A673 (cell line): ENCODE measurements at regions not wholly inside any gene's neighbourhood (a gene's known extent, or its start where the extent isn't known, plus 50 kb on each side); places are given as distances from the start of the nearest gene placed in this dataset.

Experiments used
- EZH2 ChIP-seq: fragments of 200-600 bp; sonication (generic); IDR thresholded peaks from 2 replicates; pipeline ENCODE4 v1.6.1; 2017; ENCODE audit warnings: borderline replicate concordance, low read depth, mild to moderate bottlenecking, mixed read lengths, antibody characterized with exemption, low read length; ENCODE audit not compliant: poor library complexity, severe bottlenecking
- TF ChIP-seq, protein P1 (sequence below): fragments of 300-800, 200-600 bp; sonication (generic); conservative IDR thresholded peaks from 2 replicates; pipeline ENCODE4 v1.5.1; 2017; ENCODE audit warnings: low read depth, mild to moderate bottlenecking, antibody characterized with exemption, low read length, moderate library complexity, mixed read lengths

GRCh38 chr7:85659364-85659763 is 472.5 kb upstream of the SEMA3D start:
- no peak for TF ChIP-seq EZH2
- TF ChIP-seq, protein P1, sequence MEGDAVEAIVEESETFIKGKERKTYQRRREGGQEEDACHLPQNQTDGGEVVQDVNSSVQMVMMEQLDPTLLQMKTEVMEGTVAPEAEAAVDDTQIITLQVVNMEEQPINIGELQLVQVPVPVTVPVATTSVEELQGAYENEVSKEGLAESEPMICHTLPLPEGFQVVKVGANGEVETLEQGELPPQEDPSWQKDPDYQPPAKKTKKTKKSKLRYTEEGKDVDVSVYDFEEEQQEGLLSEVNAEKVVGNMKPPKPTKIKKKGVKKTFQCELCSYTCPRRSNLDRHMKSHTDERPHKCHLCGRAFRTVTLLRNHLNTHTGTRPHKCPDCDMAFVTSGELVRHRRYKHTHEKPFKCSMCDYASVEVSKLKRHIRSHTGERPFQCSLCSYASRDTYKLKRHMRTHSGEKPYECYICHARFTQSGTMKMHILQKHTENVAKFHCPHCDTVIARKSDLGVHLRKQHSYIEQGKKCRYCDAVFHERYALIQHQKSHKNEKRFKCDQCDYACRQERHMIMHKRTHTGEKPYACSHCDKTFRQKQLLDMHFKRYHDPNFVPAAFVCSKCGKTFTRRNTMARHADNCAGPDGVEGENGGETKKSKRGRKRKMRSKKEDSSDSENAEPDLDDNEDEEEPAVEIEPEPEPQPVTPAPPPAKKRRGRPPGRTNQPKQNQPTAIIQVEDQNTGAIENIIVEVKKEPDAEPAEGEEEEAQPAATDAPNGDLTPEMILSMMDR, result no peak
